HG03060 (cell line): ENCODE measurements at regions not wholly inside any gene's neighbourhood (a gene's known extent, or its start where the extent isn't known, plus 50 kb on each side); places are given as distances from the start of the nearest gene placed in this dataset.
"Not testable (repeated sequence)": the region's sequence is repeated elsewhere in the genome, so short reads cannot be mapped to it uniquely, and the experiment has no call there.

ENCODE experiments used
- ATAC-seq: cut with Tn5 transposase; IDR thresholded peaks from one replicate; pipeline ENCODE4 v1.9.1; 2021; ENCODE audit warnings: low read depth, moderate number of reproducible peaks; ENCODE audit not compliant: unreplicated experiment

GRCh38 chr4:81319657-81320056 lies 104.6 kb upstream of the PRKG2 start:
- ATAC-seq = no peak

DNA sequence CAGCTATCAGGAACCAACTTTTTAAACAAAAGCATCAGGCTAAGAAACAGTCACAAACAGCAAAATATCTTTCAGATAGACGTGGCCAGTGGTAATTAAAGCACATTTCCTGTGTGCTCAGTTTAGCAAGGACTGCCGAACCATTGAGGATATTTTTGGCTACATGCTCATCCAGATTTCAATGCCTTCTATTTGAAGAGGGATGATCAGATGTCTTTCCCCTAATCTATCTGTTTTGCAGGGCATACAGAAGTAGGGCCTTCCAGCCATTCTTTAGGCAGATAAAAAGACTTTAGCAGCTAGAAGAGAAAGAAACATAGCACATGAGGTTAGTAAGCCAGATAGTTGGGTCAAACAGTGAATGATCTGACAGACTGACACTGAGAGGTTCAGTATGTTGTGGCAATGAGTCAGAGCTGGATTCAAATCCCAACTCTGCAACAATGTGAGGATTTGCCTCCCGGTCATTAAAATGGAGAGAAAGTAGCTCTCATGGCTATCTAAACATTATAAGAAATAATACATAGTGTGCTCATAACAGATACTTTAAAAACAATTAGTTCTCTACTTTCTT lies 100.0 kb upstream of the PRKG2 start:
- no peak for ATAC-seq

DNA sequence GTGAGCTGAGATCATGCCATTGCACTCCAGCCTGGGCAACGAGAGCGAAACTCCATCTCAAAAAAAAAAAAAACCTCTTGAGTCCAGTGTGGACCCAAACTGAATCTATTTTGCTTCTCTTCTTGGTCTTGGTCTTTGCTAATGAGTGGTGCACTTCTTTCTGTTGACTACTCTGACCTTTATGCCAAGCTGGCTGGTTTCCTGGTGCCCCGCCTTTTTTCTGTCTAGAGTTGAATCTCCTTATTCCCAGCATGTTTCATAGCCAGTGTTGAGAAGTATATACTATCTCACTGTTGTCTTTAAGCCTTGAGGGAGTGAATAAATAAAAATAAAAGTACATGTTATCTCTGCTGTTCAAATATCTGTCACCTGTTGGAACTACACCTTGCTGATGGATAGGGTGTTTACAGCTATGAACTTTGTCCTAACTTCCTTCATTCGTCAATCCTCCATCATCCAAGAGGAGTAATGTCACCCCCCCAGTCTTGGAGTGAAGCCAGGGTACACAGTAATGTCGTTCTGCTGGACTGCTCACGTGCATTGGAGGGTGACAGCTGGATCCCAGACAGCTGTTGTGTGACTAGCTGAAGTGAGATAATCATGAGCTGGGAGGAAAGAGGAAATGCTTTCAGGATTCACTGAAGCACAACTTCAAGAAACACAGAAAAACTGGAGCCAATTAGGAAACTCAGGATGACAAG lies 99.3 kb upstream of the PRKG2 start:
- no peak for ATAC-seq

GRCh38 chr4:81307991-81308390 lies 93.0 kb upstream of the PRKG2 start:
- ATAC-seq = no peak

GRCh38 chr4:81304871-81305270 lies 89.8 kb upstream of the PRKG2 start:
- ATAC-seq = no peak

DNA sequence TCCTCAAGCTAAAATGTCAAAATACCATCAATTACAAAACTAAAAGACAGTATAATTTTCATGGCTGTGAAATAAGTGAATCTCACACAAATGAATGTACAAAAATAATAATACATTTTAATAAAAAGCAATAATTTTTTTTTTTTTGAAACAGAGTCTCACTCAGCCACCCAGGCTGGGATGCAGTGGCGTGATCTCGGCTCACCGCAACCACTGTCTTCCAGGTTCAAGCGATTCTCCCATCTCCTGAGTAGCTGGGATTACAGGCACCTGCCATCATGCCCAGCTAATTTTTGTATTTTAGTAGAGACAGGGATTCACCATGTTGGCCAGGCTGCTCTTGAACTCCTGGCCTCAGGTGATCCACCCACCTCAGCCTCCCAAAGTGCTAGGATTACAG lies 85.3 kb upstream of the PRKG2 start:
- ATAC-seq = not testable (repeated sequence)

DNA sequence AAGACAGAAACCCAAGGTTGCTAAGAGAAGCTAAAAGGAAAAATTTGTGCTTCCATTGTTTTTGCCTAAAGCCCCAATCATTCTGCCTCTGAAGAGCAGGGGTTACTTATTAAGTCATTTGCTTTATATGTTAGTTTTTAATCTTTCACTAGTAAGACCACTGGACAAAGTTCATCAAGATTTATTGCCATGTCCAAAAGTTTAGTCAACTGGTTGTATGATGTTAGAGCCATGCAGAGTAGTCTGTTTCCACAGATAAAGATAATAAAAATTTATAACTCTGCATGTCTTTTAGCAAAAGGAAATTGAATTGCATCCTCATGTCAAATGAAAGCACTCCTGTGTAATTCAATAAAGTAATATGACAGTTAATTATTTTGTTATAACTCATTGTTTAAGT lies 75.8 kb upstream of the PRKG2 start:
- ATAC-seq = no peak

DNA sequence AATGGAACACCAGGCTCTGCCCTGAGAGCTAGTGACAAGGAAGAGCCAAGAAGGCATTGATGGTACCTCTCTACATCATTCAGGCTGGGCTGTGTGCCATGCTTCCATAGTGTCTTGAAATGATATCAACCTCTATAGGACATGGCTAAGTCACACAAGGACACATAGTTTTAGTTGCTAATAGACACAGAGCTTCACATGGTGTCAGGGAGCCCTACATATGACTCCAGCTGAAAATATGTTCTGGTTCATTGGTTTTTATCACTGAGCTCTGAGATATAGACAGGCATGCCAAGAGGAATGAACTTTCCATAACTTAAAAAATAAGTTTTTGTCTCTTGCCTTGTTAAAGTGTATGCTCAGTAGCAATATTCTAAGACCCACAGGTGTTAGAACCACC lies 72.1 kb upstream of the PRKG2 start:
- ATAC-seq = no peak

- no peak for ATAC-seq
These were observed 67.1 kb upstream of the PRKG2 start for GRCh38 chr4:81282131-81282530.

- ATAC-seq = no peak
These were observed 59.4 kb upstream of the PRKG2 start for GRCh38 chr4:81274460-81274859.

GRCh38 chr4:81272671-81273070 lies 57.6 kb upstream of the PRKG2 start:
- ATAC-seq = no peak
